ENCODE measurements at regions not wholly inside any gene's neighbourhood (a gene's known extent, or its start where the extent isn't known, plus 50 kb on each side); places are given as distances from the start of the nearest gene placed in this dataset.
"Not testable (repeated sequence)": the region's sequence is repeated elsewhere in the genome, so short reads cannot be mapped to it uniquely, and the experiment has no call there.

DNA sequence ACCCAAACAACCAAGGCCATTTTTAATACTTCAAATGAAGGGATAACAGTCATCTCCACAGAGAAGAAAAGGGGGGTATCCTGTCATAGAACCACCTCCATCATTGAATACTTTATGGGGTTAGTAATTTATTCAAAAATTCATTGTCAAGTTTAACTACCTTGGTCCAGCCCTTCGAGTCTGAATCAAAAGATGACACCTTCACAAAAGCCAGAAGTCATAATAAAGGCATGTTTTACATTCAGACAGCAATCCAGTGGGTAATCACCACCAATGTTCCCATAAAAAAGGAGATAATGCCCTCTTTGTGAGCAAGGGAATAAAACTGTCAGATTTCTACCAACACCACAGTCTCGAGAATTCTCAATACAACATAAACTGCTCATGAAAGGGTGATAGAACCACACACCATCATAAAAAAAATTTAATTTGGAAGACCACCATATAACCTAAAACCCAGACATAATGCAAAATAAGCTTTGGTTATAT is 145.6 kb upstream of the ZBTB20 start:
- H3K9me3 Mint-ChIP-seq (ENCODE audit: unreplicated experiment) = no peaks in the 10 kb centered on the region
- no peak overlapping the region for H3K4me3 Mint-ChIP-seq (ENCODE audit: unreplicated experiment)
- no peaks in the 10 kb centered on the region for H3K36me3 Mint-ChIP-seq (ENCODE audit: unreplicated experiment)
- no peak overlapping the region for H3K27ac Mint-ChIP-seq (ENCODE audit: unreplicated experiment)
- H3K4me1 Mint-ChIP-seq (ENCODE audit: low read depth, unreplicated experiment) = no peaks in the 10 kb centered on the region
- no peaks in the 10 kb centered on the region for H3K27me3 Mint-ChIP-seq (ENCODE audit: unreplicated experiment)
- TF ChIP-seq, protein P1, sequence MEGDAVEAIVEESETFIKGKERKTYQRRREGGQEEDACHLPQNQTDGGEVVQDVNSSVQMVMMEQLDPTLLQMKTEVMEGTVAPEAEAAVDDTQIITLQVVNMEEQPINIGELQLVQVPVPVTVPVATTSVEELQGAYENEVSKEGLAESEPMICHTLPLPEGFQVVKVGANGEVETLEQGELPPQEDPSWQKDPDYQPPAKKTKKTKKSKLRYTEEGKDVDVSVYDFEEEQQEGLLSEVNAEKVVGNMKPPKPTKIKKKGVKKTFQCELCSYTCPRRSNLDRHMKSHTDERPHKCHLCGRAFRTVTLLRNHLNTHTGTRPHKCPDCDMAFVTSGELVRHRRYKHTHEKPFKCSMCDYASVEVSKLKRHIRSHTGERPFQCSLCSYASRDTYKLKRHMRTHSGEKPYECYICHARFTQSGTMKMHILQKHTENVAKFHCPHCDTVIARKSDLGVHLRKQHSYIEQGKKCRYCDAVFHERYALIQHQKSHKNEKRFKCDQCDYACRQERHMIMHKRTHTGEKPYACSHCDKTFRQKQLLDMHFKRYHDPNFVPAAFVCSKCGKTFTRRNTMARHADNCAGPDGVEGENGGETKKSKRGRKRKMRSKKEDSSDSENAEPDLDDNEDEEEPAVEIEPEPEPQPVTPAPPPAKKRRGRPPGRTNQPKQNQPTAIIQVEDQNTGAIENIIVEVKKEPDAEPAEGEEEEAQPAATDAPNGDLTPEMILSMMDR (IDR thresholded peaks at IDR 0.05; ENCODE audit: partially characterized antibody, unreplicated experiment) = no peak
- no peak for DNase-seq

DNA sequence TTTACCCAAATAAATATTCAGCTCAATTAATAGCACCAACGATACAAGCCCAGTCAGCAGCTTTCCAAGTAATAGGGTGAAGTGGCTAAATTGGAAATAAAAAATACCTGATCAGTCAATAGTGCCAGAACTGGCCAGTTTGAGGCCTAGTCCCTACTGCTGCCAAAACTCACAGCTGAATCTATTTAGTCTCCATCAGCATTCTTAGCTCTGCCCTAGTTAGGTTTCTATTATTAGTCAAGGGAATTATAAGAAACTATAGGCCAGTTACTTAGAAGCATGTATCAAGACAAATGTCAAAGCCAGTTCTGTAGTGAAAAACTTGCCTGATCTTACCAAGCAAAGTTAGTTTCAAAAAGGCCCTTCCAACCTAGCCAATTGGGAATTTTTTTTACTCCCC is 146.2 kb upstream of the ZBTB20 start:
- no peak for DNase-seq
- Mint-ChIP-seq H3K4me1 (ENCODE audit: low read depth, unreplicated experiment) (no peaks in the 10 kb centered on the region), H3K27me3 (ENCODE audit: unreplicated experiment) (no peaks in the 10 kb centered on the region)

DNA sequence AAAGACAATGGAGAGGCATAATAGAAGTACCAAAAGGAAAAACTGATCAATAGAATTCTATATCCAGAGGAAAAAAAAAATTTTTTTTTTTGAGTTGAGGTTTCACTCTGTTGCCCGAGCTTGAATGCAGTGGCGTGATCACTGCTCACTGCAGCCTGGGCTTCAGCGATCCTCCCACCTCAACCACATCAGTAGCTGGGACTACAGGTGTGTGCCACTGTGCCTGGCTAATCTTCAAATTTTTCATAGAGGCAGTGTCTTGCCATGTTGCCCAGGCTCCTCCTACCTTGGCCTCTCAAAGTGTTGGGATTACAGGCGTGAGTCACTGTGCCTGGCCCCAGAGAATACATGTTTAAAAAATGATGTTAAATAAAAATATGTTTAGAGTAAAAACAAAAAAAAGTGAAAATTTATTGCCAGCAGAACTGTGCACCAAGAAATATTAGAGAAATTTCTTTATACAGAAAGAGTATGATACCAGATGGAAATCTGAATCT is 154.3 kb upstream of the ZBTB20 start:
- Mint-ChIP-seq H3K36me3 (ENCODE audit: unreplicated experiment) (no peaks in the 10 kb centered on the region), H3K27ac (ENCODE audit: unreplicated experiment) (no peak overlapping the region), H3K4me1 (ENCODE audit: low read depth, unreplicated experiment) (peaks cover 1% of the 10 kb centered on the region), H3K9me3 (ENCODE audit: unreplicated experiment) (no peaks in the 10 kb centered on the region), H3K27me3 (ENCODE audit: unreplicated experiment) (peaks cover 3% of the 10 kb centered on the region), H3K4me3 (ENCODE audit: unreplicated experiment) (no peak overlapping the region)
- TF ChIP-seq, protein P1 (IDR thresholded peaks at IDR 0.05; ENCODE audit: partially characterized antibody, unreplicated experiment) = no peak
- no peak for DNase-seq

More for the DNA sequence above, 146.2 kb upstream of the ZBTB20 start:
- Mint-ChIP-seq H3K9me3 (ENCODE audit: unreplicated experiment) (no peaks in the 10 kb centered on the region), H3K4me3 (ENCODE audit: unreplicated experiment) (no peak overlapping the region), H3K27ac (ENCODE audit: unreplicated experiment) (no peak overlapping the region), H3K36me3 (ENCODE audit: unreplicated experiment) (no peaks in the 10 kb centered on the region)
- TF ChIP-seq, protein P1 (IDR thresholded peaks at IDR 0.05; ENCODE audit: partially characterized antibody, unreplicated experiment) = no peak

DNA sequence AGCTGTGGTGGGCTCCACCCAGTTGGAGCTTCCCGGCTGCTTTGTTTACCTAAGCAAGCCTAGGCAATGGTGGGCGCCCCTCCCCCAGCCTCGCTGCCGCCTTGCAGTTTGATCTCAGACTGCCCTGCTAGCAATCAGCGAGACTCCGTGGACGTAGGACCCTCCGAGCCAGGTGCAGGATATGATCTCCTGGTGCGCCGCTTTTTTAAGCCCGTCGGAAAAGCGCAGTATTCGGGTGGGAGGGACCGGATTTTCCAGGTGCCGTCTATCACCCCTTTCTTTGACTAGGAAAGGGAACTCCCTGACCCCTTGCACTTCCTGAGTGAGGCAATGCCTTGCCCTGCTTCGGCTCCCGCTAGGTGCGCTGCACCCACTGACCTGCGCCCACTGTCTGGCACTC is 170.9 kb upstream of the ZBTB20 start:
- not testable (repeated sequence) for H3K27me3 Mint-ChIP-seq (ENCODE audit: unreplicated experiment); DNase-seq; H3K36me3 Mint-ChIP-seq (ENCODE audit: unreplicated experiment); H3K4me1 Mint-ChIP-seq (ENCODE audit: low read depth, unreplicated experiment); H3K9me3 Mint-ChIP-seq (ENCODE audit: unreplicated experiment)
- H3K27ac Mint-ChIP-seq (ENCODE audit: unreplicated experiment) = peak overlapping the region; percentile 73
- peak overlapping the region; percentile 65 for H3K4me3 Mint-ChIP-seq (ENCODE audit: unreplicated experiment)

DNA sequence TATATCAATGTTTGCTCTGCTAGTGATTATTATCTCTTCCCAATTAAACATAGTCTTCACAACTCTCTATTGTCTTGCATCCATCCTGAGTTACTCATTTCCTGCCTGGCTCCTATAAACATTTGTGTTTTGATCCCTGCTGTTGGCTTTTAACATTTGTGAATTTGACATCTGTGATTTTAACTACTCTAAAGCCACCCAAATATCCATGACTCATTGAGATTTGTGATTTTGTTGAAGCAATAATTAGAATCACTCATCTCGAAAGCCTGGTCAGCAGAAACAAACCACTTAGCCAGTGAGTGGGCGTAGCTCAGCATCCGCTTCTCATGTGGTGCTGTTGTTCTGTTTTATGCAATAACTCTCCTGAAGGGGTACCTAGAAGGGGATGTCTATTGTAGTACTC is 174.3 kb upstream of the ZBTB20 start:
- peaks cover 2% of the 10 kb centered on the region for H3K9me3 Mint-ChIP-seq (ENCODE audit: unreplicated experiment)
- TF ChIP-seq, protein P1 (IDR thresholded peaks at IDR 0.05; ENCODE audit: partially characterized antibody, unreplicated experiment) = no peak
- H3K4me3 Mint-ChIP-seq (ENCODE audit: unreplicated experiment) = no peak overlapping the region
- no peaks in the 10 kb centered on the region for H3K4me1 Mint-ChIP-seq (ENCODE audit: low read depth, unreplicated experiment)
- DNase-seq = no peak
- H3K27me3 Mint-ChIP-seq (ENCODE audit: unreplicated experiment) = peaks cover 2% of the 10 kb centered on the region
- H3K27ac Mint-ChIP-seq (ENCODE audit: unreplicated experiment) = no peak overlapping the region
- H3K36me3 Mint-ChIP-seq (ENCODE audit: unreplicated experiment) = peaks cover 4% of the 10 kb centered on the region
